H1 (cell line): ENCODE measurements at regions not wholly inside any gene's neighbourhood (a gene's known extent, or its start where the extent isn't known, plus 50 kb on each side); places are given as distances from the start of the nearest gene placed in this dataset.
"Not testable (repeated sequence)": the region's sequence is repeated elsewhere in the genome, so short reads cannot be mapped to it uniquely, and the experiment has no call there.

Experiments used
- CTCF ChIA-PET: fragments of 300-600 bp; sonication (Branson Sonifier 250); formaldehyde crosslinking; loops from one replicate; lab custom pipeline; 2021; ENCODE audit not compliant: partially characterized antibody; lab: Charles Lee
- POLR2A ChIA-PET: fragments of 300-600 bp; sonication (Branson Sonifier 250); formaldehyde crosslinking; loops from one replicate; lab custom pipeline; 2021; ENCODE audit warnings: inconsistent platforms; ENCODE audit not compliant: partially characterized antibody; lab: Charles Lee
- DNase-seq, 2 experiments: peaks; one replicate each; pipeline versions ENCODE4 v3.0.0 to v3.0.0-alpha.2; 2010 to 2022; ENCODE audit warnings: low spot score in 2 of 2, low read depth in 1 of 2, mixed read lengths in 1 of 2
- FAIRE-seq: peaks from 2 replicates; lab custom pipeline; 2011; peaks lifted over from hg19 to GRCh38; lab: Jason Lieb, UNC
- H2AFZ ChIP-seq: 2 replicates; pipeline ENCODE4 v1.8.1; 2012; ENCODE audit warnings: low read length, inconsistent platforms
- H2AK5ac ChIP-seq: 2 replicates; pipeline ENCODE4 v1.6.1; 2013; ENCODE audit warnings: low read depth, low read length
- H2BK120ac ChIP-seq: replicated peaks from 2 replicates; pipeline ENCODE3; 2013; ENCODE audit warnings: low read depth, low read length, inconsistent platforms
- H2BK12ac ChIP-seq: 2 replicates; pipeline ENCODE4 v1.6.1; 2013; ENCODE audit warnings: low read depth, low read length
- H2BK15ac ChIP-seq: 2 replicates; pipeline ENCODE4 v1.6.1; 2013; ENCODE audit warnings: low read length
- H2BK20ac ChIP-seq: 2 replicates; pipeline ENCODE4 v1.6.1; 2013; ENCODE audit warnings: low read length
- H2BK5ac ChIP-seq: 2 replicates; pipeline ENCODE4 v1.6.1; 2013; ENCODE audit warnings: low read depth, low read length
- H3K14ac ChIP-seq: 2 replicates; pipeline ENCODE4 v1.6.1; 2013; ENCODE audit warnings: inconsistent platforms; ENCODE audit not compliant: insufficient read length
- H3K18ac ChIP-seq: 2 replicates; pipeline ENCODE4 v1.6.1; 2013; ENCODE audit warnings: low read length; ENCODE audit errors: extremely low read depth
- H3K23ac ChIP-seq: 2 replicates; pipeline ENCODE4 v1.6.1; 2013; ENCODE audit warnings: inconsistent platforms; ENCODE audit not compliant: insufficient read length
- H3K23me2 ChIP-seq: 2 replicates; pipeline ENCODE4 v1.6.1; 2013; ENCODE audit warnings: low read depth, low read length
- H3K27ac ChIP-seq: 2 replicates; pipeline ENCODE4 v1.6.1; 2011; ENCODE audit warnings: low read depth, low read length, inconsistent platforms
- H3K27me3 ChIP-seq, 4 experiments: replicated peaks in 1 of 4; 1 replicate in 1 of 4; 2 replicates in 3 of 4; pipeline versions ENCODE4 v1.6.1 to v1.8.1; 2011 to 2013; ENCODE audit warnings: low read length in 3 of 4, mild to moderate bottlenecking in 3 of 4, inconsistent platforms in 2 of 4, mixed read lengths in 2 of 4, moderate library complexity in 1 of 4; ENCODE audit not compliant: control insufficient read depth in 3 of 4, insufficient read depth in 3 of 4; ENCODE audit errors: extremely low read depth in 1 of 4
- H3K36me3 ChIP-seq, 4 experiments: 2 replicates each; pipeline versions ENCODE4 v1.6.1 to v1.8.1; 2011 to 2013; ENCODE audit warnings: mild to moderate bottlenecking in 4 of 4, low read length in 3 of 4, moderate library complexity in 2 of 4, control low read depth in 1 of 4, inconsistent platforms in 1 of 4; ENCODE audit not compliant: insufficient read depth in 4 of 4, control insufficient read depth in 2 of 4
- H3K4ac ChIP-seq: replicated peaks from 2 replicates; pipeline ENCODE3; 2013; ENCODE audit warnings: low read length, low read depth, mixed read lengths, inconsistent platforms; ENCODE audit not compliant: insufficient read length
- H3K4me1 ChIP-seq, 4 experiments: replicated peaks in 1 of 4; 1 replicate in 1 of 4; 2 replicates in 3 of 4; pipeline versions ENCODE4 v1.6.1 to v1.8.1; 2011 to 2013; ENCODE audit warnings: low read length in 3 of 4, inconsistent platforms in 2 of 4, mixed read lengths in 1 of 4; ENCODE audit not compliant: insufficient read depth in 4 of 4, control insufficient read depth in 3 of 4
- H3K4me2 ChIP-seq, 2 experiments: 2 replicates each; pipeline versions ENCODE4 v1.6.1 to v1.8.1; 2011 to 2013; ENCODE audit warnings: low read depth in 2 of 2, low read length in 2 of 2, control low read depth in 1 of 2, inconsistent platforms in 1 of 2, mild to moderate bottlenecking in 1 of 2; ENCODE audit not compliant: insufficient read depth in 1 of 2
- H3K4me3 ChIP-seq, 4 experiments: fragments of 200-600, 300-600 bp in 1 of 4; sonication (generic), shearing (Covaris generic), sonication (Bioruptor Twin) in 1 of 4; 2 replicates each; pipeline versions ENCODE4 v1.5.1 to v1.8.1; 2011 to 2016; ENCODE audit warnings: low read length in 4 of 4, low read depth in 3 of 4, control low read depth in 2 of 4, inconsistent platforms in 2 of 4, mild to moderate bottlenecking in 2 of 4, mixed read lengths in 1 of 4, moderate library complexity in 1 of 4; ENCODE audit not compliant: insufficient read depth in 2 of 4; ENCODE audit errors: extremely low read depth in 1 of 4
- H3K56ac ChIP-seq: replicated peaks from 2 replicates; pipeline ENCODE3; 2013; ENCODE audit warnings: low read depth, mild to moderate bottlenecking, mixed read lengths, low read length, inconsistent platforms; ENCODE audit not compliant: insufficient read length
- H3K79me1 ChIP-seq: 2 replicates; pipeline ENCODE4 v1.6.1; 2013; ENCODE audit warnings: low read depth, low read length, control low read depth
- H3K79me2 ChIP-seq, 2 experiments: 2 replicates each; pipeline versions ENCODE4 v1.6.1 to v1.8.1; 2012 to 2013; ENCODE audit warnings: low read length in 2 of 2, mild to moderate bottlenecking in 2 of 2, inconsistent platforms in 1 of 2; ENCODE audit not compliant: insufficient read depth in 2 of 2, control insufficient read depth in 1 of 2
- H3K9ac ChIP-seq, 4 experiments: replicated peaks in 1 of 4; 1 replicate in 1 of 4; 2 replicates in 3 of 4; pipeline versions ENCODE4 v1.6.1 to v1.8.1; 2011 to 2013; ENCODE audit warnings: low read depth in 3 of 4, low read length in 3 of 4, control low read depth in 2 of 4, mild to moderate bottlenecking in 2 of 4, moderate library complexity in 2 of 4, inconsistent platforms in 1 of 4; ENCODE audit errors: extremely low read depth in 1 of 4
- H3K9me3 ChIP-seq, 2 experiments: 2 replicates each; pipeline versions ENCODE4 v1.6.1 to v1.8.1; 2012 to 2013; ENCODE audit warnings: mild to moderate bottlenecking in 2 of 2, moderate library complexity in 2 of 2, control low read depth in 1 of 2, inconsistent platforms in 1 of 2, low read depth in 1 of 2, low read length in 1 of 2, mixed read lengths in 1 of 2; ENCODE audit not compliant: insufficient read depth in 2 of 2
- H4K20me1 ChIP-seq, 2 experiments: replicated peaks in 1 of 2; 2 replicates each; pipeline versions ENCODE3 to v1.8.1; 2011 to 2013; ENCODE audit warnings: inconsistent platforms in 2 of 2, low read length in 2 of 2, mild to moderate bottlenecking in 1 of 2; ENCODE audit not compliant: insufficient read depth in 2 of 2, control insufficient read depth in 1 of 2
- H4K5ac ChIP-seq: 2 replicates; pipeline ENCODE4 v1.6.1; 2013; ENCODE audit warnings: low read length, low read depth, mixed read lengths, inconsistent platforms; ENCODE audit not compliant: insufficient read length
- H4K8ac ChIP-seq: 2 replicates; pipeline ENCODE4 v1.8.0; 2013; ENCODE audit warnings: mild to moderate bottlenecking, moderate library complexity, low read length, inconsistent platforms; ENCODE audit not compliant: insufficient read depth; ENCODE audit errors: extremely low read depth
- H4K91ac ChIP-seq: replicated peaks from 2 replicates; pipeline ENCODE3; 2013; ENCODE audit warnings: low read length, mixed read lengths, inconsistent platforms; ENCODE audit not compliant: insufficient read length
- WGBS, 2 experiments: shearing (Covaris generic) in 1 of 2; methylation state at CpG; one replicate each; pipeline versions ENCODE4 v1.1.6 to v1.1.7; 2013 to 2015; ENCODE audit warnings: low lambda C conversion rate in 2 of 2, mixed read lengths in 2 of 2, inconsistent platforms in 1 of 2, low coverage in 1 of 2, missing lambda C conversion rate in 1 of 2; ENCODE audit not compliant: insufficient replicate concordance in 2 of 2, insufficient coverage in 1 of 2, insufficient read length in 1 of 2; ENCODE audit errors: extremely low coverage in 1 of 2, missing lambda C conversion rate in 1 of 2; 5-methylcytosine and 5-hydroxymethylcytosine counted together

GRCh38 chr13:111764996-111765395 lies 302.0 kb upstream of the SOX1 start:
- H3K18ac ChIP-seq, POLR2A ChIA-PET, H2BK12ac ChIP-seq, H4K5ac ChIP-seq, H3K79me1 ChIP-seq, H3K23me2 ChIP-seq, H4K20me1 ChIP-seq, DNase-seq, H2BK5ac ChIP-seq, H3K4me2 ChIP-seq, H2BK20ac ChIP-seq, H3K36me3 ChIP-seq, CTCF ChIA-PET, H3K9me3 ChIP-seq, FAIRE-seq, H2AFZ ChIP-seq, H3K79me2 ChIP-seq, H3K27me3 ChIP-seq, H2BK120ac ChIP-seq, H3K23ac ChIP-seq, H4K8ac ChIP-seq, H3K27ac ChIP-seq, H3K4me3 ChIP-seq, H4K91ac ChIP-seq, H3K4me1 ChIP-seq, H3K9ac ChIP-seq, H3K56ac ChIP-seq, H2BK15ac ChIP-seq, H3K4ac ChIP-seq, H2AK5ac ChIP-seq, H3K14ac ChIP-seq: not testable (repeated sequence)
- WGBS, 2 experiments = no CpG with 5 or more reads among the region's 13 CpGs

DNA sequence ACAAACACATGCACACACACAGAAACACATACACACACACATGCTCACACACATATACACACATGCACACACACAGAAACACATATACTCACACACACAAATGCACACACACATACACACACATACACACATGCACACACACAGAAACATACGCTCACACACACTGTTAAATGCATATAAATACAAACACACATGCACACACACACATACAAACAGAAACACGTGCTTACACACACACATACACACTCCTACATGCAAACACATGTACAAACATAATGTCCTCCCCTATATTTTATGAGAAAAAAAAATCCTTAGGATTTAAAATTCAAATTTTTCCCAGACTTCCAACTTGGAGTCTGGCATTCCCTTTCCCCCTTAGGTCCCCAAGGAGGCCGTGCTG lies 291.2 kb upstream of the SOX1 start:
- H2AFZ ChIP-seq, H2BK20ac ChIP-seq, H3K4ac ChIP-seq, H4K5ac ChIP-seq, H3K79me2 ChIP-seq, H3K27me3 ChIP-seq, H3K18ac ChIP-seq, H3K9me3 ChIP-seq, H3K27ac ChIP-seq, H2BK12ac ChIP-seq, DNase-seq, H3K79me1 ChIP-seq, H3K36me3 ChIP-seq, H2AK5ac ChIP-seq, H2BK120ac ChIP-seq, H3K23ac ChIP-seq, H2BK5ac ChIP-seq, FAIRE-seq, H4K8ac ChIP-seq, H3K4me2 ChIP-seq, H3K4me1 ChIP-seq, H3K23me2 ChIP-seq, POLR2A ChIA-PET, H3K14ac ChIP-seq, H3K9ac ChIP-seq, H2BK15ac ChIP-seq, H3K56ac ChIP-seq, H4K20me1 ChIP-seq, H4K91ac ChIP-seq, H3K4me3 ChIP-seq, CTCF ChIA-PET: not testable (repeated sequence)
- WGBS, 2 experiments = no CpG with 5 or more reads among the region's 3 CpGs
